IMR-90 (cell line): ENCODE measurements at regions not wholly inside any gene's neighbourhood (a gene's known extent, or its start where the extent isn't known, plus 50 kb on each side); places are given as distances from the start of the nearest gene placed in this dataset.

Source experiments
- ATAC-seq: fragments of 200-7000 bp; cut with Tn5 transposase; 2 replicates; pipeline ENCODE4 v1.9.1; 2020; ENCODE audit warnings: low read depth, mild to moderate bottlenecking, moderate library complexity
- BruUV-seq: library from RNA; stranded (reverse); fragments of 400-500 nt; replicated peaks from 2 replicates; lab custom pipeline; 2021; lab: Mats Ljungman, UMichigan
- CTCF ChIA-PET: fragments of 300-600 bp; formaldehyde crosslinking; extraction: SDS; loops from one replicate; lab custom pipeline; 2021; ENCODE audit warnings: antibody characterized with exemption; lab: Yijun Ruan, JAX
- POLR2A ChIA-PET: fragments of 300-600 bp; sonication (Branson Sonifier 250); formaldehyde crosslinking; loops from one replicate; lab custom pipeline; 2022; ENCODE audit warnings: antibody characterized with exemption; ENCODE audit not compliant: unreplicated experiment; lab: Charles Lee
- DNase-seq: peaks from one replicate; pipeline ENCODE4 v3.0.0; 2013
- H2AFZ ChIP-seq: replicated peaks from 2 replicates; pipeline ENCODE3; 2013; ENCODE audit warnings: low read length, mild to moderate bottlenecking; ENCODE audit not compliant: poor library complexity
- H2AK5ac ChIP-seq: 2 replicates; pipeline ENCODE4 v1.6.1; 2013; ENCODE audit warnings: low read depth, low read length, inconsistent platforms
- H2AK9ac ChIP-seq: replicated peaks from 2 replicates; pipeline ENCODE3; 2013; ENCODE audit warnings: mild to moderate bottlenecking, low read depth, low read length, moderate library complexity; ENCODE audit not compliant: poor library complexity
- H2BK120ac ChIP-seq: 2 replicates; pipeline ENCODE4 v1.6.1; 2013; ENCODE audit warnings: low read depth, low read length, inconsistent platforms
- H2BK15ac ChIP-seq: 3 replicates; pipeline ENCODE4 v1.6.1; 2013; ENCODE audit warnings: low read depth, low read length, inconsistent platforms
- H2BK20ac ChIP-seq: 2 replicates; pipeline ENCODE4 v1.6.1; 2013; ENCODE audit warnings: low read depth, mild to moderate bottlenecking, inconsistent platforms, low read length, moderate library complexity
- H2BK5ac ChIP-seq: 2 replicates; pipeline ENCODE4 v1.6.1; 2013; ENCODE audit warnings: mild to moderate bottlenecking, low read depth, low read length, inconsistent platforms; ENCODE audit not compliant: poor library complexity, severe bottlenecking
- H3K14ac ChIP-seq: replicated peaks from 2 replicates; pipeline ENCODE4 v1.6.1; 2013; ENCODE audit warnings: low read depth, low read length, inconsistent platforms
- H3K18ac ChIP-seq: 2 replicates; pipeline ENCODE4 v1.6.1; 2013; ENCODE audit warnings: low read depth, low read length, control low read depth
- H3K23ac ChIP-seq: 2 replicates; pipeline ENCODE4 v1.6.1; 2013; ENCODE audit warnings: low read depth, low read length, inconsistent platforms
- H3K27ac ChIP-seq: 2 replicates; pipeline ENCODE4 v1.5.1; 2013; ENCODE audit warnings: mild to moderate bottlenecking, control low read depth, low read length; ENCODE audit not compliant: insufficient read depth
- H3K27me3 ChIP-seq: 2 replicates; pipeline ENCODE4 v1.6.1; 2013; ENCODE audit warnings: low read length; ENCODE audit not compliant: control insufficient read depth, insufficient read depth
- H3K36me3 ChIP-seq: 2 replicates; pipeline ENCODE4 v1.6.1; 2013; ENCODE audit warnings: low read length, mixed read lengths; ENCODE audit not compliant: control insufficient read depth, insufficient read depth
- H3K4ac ChIP-seq: 2 replicates; pipeline ENCODE4 v1.6.1; 2013; ENCODE audit warnings: low read depth, low read length, inconsistent platforms
- H3K4me1 ChIP-seq: 2 replicates; pipeline ENCODE4 v1.6.1; 2013; ENCODE audit warnings: low read length, mixed read lengths; ENCODE audit not compliant: control insufficient read depth, insufficient read depth
- H3K4me2 ChIP-seq: 2 replicates; pipeline ENCODE4 v1.6.1; 2013; ENCODE audit warnings: low read depth, mild to moderate bottlenecking, control low read depth, low read length, moderate library complexity
- H3K4me3 ChIP-seq: 2 replicates; pipeline ENCODE4 v1.5.1; 2013; ENCODE audit warnings: low read depth, mild to moderate bottlenecking, control low read depth, low read length, moderate library complexity; ENCODE audit not compliant: insufficient read depth
- H3K56ac ChIP-seq: 2 replicates; pipeline ENCODE4 v1.6.1; 2013; ENCODE audit warnings: low read length, inconsistent platforms; ENCODE audit not compliant: insufficient read depth; ENCODE audit errors: extremely low read depth
- H3K79me1 ChIP-seq, 2 experiments: 2 replicates each; pipeline ENCODE4 v1.6.1; 2013; ENCODE audit warnings: low read length in 2 of 2, inconsistent platforms in 1 of 2, low read depth in 1 of 2
- H3K9ac ChIP-seq: 2 replicates; pipeline ENCODE4 v1.6.1; 2013; ENCODE audit warnings: low read depth, low read length, control low read depth
- H3K9me1 ChIP-seq: 2 replicates; pipeline ENCODE4 v1.6.1; 2013; ENCODE audit warnings: low read length, inconsistent platforms; ENCODE audit not compliant: insufficient read depth
- H3K9me3 ChIP-seq: 2 replicates; pipeline ENCODE4 v1.6.1; 2013; ENCODE audit warnings: low read length; ENCODE audit not compliant: control insufficient read depth, insufficient read depth
- H4K20me1 ChIP-seq: 2 replicates; pipeline ENCODE4 v1.6.1; 2013; ENCODE audit warnings: low read length, inconsistent platforms; ENCODE audit not compliant: insufficient read depth
- H4K5ac ChIP-seq: 2 replicates; pipeline ENCODE4 v1.6.1; 2013; ENCODE audit warnings: mild to moderate bottlenecking, low read depth, low read length, control low read depth
- H4K8ac ChIP-seq, 2 experiments: 2 replicates each; pipeline ENCODE4 v1.6.1; 2013; ENCODE audit warnings: low read depth in 2 of 2, low read length in 2 of 2, control low read depth in 1 of 2, inconsistent platforms in 1 of 2
- H4K91ac ChIP-seq: 2 replicates; pipeline ENCODE4 v1.6.1; 2013; ENCODE audit warnings: low read depth, low read length, inconsistent platforms; ENCODE audit not compliant: insufficient read depth
- CHD1 ChIP-seq: IDR thresholded peaks from 2 replicates; pipeline ENCODE4 v1.6.1; 2012; ENCODE audit warnings: low read depth, low read length, improper control_type of control experiment
- CTCF ChIP-seq: conservative IDR thresholded peaks from 2 replicates; pipeline ENCODE4 v1.5.1; 2012; ENCODE audit warnings: mild to moderate bottlenecking, low read depth, low read length, improper control_type of control experiment
- MXI1 ChIP-seq: IDR thresholded peaks from 2 replicates; pipeline ENCODE4 v1.6.1; 2012; ENCODE audit warnings: low read depth, mild to moderate bottlenecking, low read length, moderate library complexity, borderline replicate concordance
- RAD21 ChIP-seq: IDR thresholded peaks from 2 replicates; pipeline ENCODE4 v1.6.1; 2012; ENCODE audit warnings: low read length, improper control_type of control experiment
- SMC3 ChIP-seq: fragments of 150-350 bp; IDR thresholded peaks from 2 replicates; pipeline ENCODE4 v1.6.1; 2016; ENCODE audit warnings: low read depth, mild to moderate bottlenecking, antibody characterized with exemption, low read length, moderate library complexity
- USF2 ChIP-seq: fragments of 150-350 bp; IDR thresholded peaks from 2 replicates; pipeline ENCODE4 v1.6.1; 2017; ENCODE audit warnings: mild to moderate bottlenecking, antibody characterized with exemption, low read length, low read depth
- WGBS, 2 experiments: methylation state at CpG; one replicate each; pipeline versions ENCODE4 v1.1.5 to v1.1.7; 2013; ENCODE audit warnings: missing lambda C conversion rate in 2 of 2; ENCODE audit not compliant: insufficient read length in 1 of 2; ENCODE audit errors: extremely low coverage in 2 of 2; 5-methylcytosine and 5-hydroxymethylcytosine counted together
- dilution Hi-C: fragments of 300-500 bp; cut with HindIII; formaldehyde crosslinking; loops from one replicate; pipeline ENCODE4 v1.14.3; 2018; ENCODE audit warnings: low sequenced_read_pairs; ENCODE audit not compliant: unreplicated experiment
- in situ Hi-C: fragments of 300-500 bp; cut with MboI; formaldehyde crosslinking; loops from 3 replicates; pipeline ENCODE4 v1.14.3; 2019; ENCODE audit warnings: low sequenced_read_pairs, inconsistent platforms, mixed read lengths
- intact Hi-C: fragments of 100-400 bp; cut with micrococcal nuclease; formaldehyde crosslinking; loops from 2 replicates; pipeline ENCODE4 v1.10.0; 2022

- dilution Hi-C loops = no loop called here
- no peak overlapping the region for H4K91ac ChIP-seq
Observed at GRCh38 chr11:109968781-109969180, 124.4 kb upstream of the ZC3H12C start.

More at GRCh38 chr11:109968781-109969180, 124.4 kb upstream of the ZC3H12C start:
- Histone ChIP-seq H2BK20ac (no peak overlapping the region), H3K27ac (no peak overlapping the region), H3K56ac (no peak overlapping the region), H2BK120ac (no peak overlapping the region), H3K23ac (no peak overlapping the region), H2AK9ac (no peak overlapping the region), H3K14ac (no peak overlapping the region), H3K79me1 (no peaks in the 10 kb centered on the region), H3K36me3 (no peaks in the 10 kb centered on the region), H3K4ac (no peak overlapping the region), H3K9ac (no peak overlapping the region), H3K9me1 (no peaks in the 10 kb centered on the region), H3K18ac (no peak overlapping the region), H2AFZ (no peak overlapping the region), H3K27me3 (no peaks in the 10 kb centered on the region), H2BK15ac (no peak overlapping the region), H2BK5ac (no peak overlapping the region), H3K9me3 (no peaks in the 10 kb centered on the region), H4K5ac (no peak overlapping the region), H4K20me1 (no peaks in the 10 kb centered on the region), H2AK5ac (no peak overlapping the region), H4K8ac (no peak overlapping the region), H3K4me1 (peaks cover 3% of the 10 kb centered on the region; the same call in 1 of the 2 replicates), H3K4me3 (no peak overlapping the region), H3K4me2 (no peak overlapping the region)
- ChIA-PET POLR2A (no interaction called here), CTCF (no interaction called here)
- in situ Hi-C loops (loop anchor here (25.0 kb wide), 1 partner anchor 219 kb away; no protein-coding TSS in a partner anchor), intact Hi-C loops (no loop called here)
- WGBS, 2 experiments = no CpG with 5 or more reads among the region's 3 CpGs
- no TSS peak for BruUV-seq
- DNase-seq = no peak
- no peak for ATAC-seq
- TF ChIP-seq SMC3 (no peak), CTCF (no peak), USF2 (no peak), MXI1 (no peak), RAD21 (no peak), CHD1 (no peak)
